ENCODE measurements at regions not wholly inside any gene's neighbourhood (a gene's known extent, or its start where the extent isn't known, plus 50 kb on each side); places are given as distances from the start of the nearest gene placed in this dataset.

- intact Hi-C loops (cut with DNase I; ENCODE audit: low total_unique reads): no loop called here
- WGBS, 5 donors: 58 to 82% (median 63%) methylated on average over 2 of the region's 2 CpGs
- H3K27me3 ChIP-seq: no peaks in the 10 kb centered on the region
- no peak overlapping the region for H3K27ac ChIP-seq
- no peak for DNase-seq
- H3K36me3 ChIP-seq: no peaks in the 10 kb centered on the region
- no peaks in the 10 kb centered on the region for H3K9me3 ChIP-seq
- peaks cover 0 to 15% (median 3%) of the 10 kb centered on the region in 4 donors for H3K4me1 ChIP-seq
- TF ChIP-seq POLR2AphosphoS5 (IDR thresholded peaks at IDR 0.05) (no peak), POLR2A (IDR thresholded peaks at IDR 0.05) (no peak), EP300 (IDR thresholded peaks at IDR 0.05) (no peak)
- TF ChIP-seq, protein P1, sequence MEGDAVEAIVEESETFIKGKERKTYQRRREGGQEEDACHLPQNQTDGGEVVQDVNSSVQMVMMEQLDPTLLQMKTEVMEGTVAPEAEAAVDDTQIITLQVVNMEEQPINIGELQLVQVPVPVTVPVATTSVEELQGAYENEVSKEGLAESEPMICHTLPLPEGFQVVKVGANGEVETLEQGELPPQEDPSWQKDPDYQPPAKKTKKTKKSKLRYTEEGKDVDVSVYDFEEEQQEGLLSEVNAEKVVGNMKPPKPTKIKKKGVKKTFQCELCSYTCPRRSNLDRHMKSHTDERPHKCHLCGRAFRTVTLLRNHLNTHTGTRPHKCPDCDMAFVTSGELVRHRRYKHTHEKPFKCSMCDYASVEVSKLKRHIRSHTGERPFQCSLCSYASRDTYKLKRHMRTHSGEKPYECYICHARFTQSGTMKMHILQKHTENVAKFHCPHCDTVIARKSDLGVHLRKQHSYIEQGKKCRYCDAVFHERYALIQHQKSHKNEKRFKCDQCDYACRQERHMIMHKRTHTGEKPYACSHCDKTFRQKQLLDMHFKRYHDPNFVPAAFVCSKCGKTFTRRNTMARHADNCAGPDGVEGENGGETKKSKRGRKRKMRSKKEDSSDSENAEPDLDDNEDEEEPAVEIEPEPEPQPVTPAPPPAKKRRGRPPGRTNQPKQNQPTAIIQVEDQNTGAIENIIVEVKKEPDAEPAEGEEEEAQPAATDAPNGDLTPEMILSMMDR (IDR thresholded peaks at IDR 0.05): no peak
- H3K4me3 ChIP-seq: no peak overlapping the region
These were observed 1045.9 kb upstream of the CDH8 start for GRCh38 chr16:63082101-63082500.

GRCh38 chr16:63080746-63081145, 1044.5 kb upstream of the CDH8 start:
- peaks cover 0 to 15% (median 3%) of the 10 kb centered on the region in 4 donors for H3K4me1 ChIP-seq
- H3K27me3 ChIP-seq: no peaks in the 10 kb centered on the region
- intact Hi-C loops (cut with DNase I; ENCODE audit: low total_unique reads): no loop called here
- peak; percentile 27 to 41 for DNase-seq
- no peaks in the 10 kb centered on the region for H3K9me3 ChIP-seq
- H3K27ac ChIP-seq: no peak overlapping the region
- no peak overlapping the region for H3K4me3 ChIP-seq
- no peaks in the 10 kb centered on the region for H3K36me3 ChIP-seq
- TF ChIP-seq EP300 (IDR thresholded peaks at IDR 0.05) (no peak), POLR2AphosphoS5 (IDR thresholded peaks at IDR 0.05) (peak in 2 of 3 donors; percentile 48 to 52)
- 17 to 36% (median 29%) methylated on average over 1 of the region's 1 CpG for WGBS, 5 donors

DNA sequence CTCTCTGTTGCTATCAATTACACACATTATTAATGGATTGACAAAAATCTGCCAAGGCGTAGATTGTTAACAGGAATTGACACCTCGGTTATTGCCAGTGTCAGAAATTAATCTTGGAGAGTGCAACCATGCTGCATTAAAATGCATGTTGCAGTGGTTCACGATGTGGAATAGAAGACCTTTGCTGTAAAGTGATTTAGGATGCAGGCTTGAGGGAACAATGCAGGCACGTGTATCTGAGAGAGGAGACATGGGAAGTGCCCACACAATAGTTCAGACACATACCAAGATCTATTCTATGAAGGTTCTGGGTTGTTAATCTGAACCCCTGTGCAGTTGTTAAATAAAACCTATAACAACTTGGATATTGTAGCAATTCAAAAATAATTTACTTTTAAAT, 1032.8 kb upstream of the CDH8 start:
- 48 to 67% (median 55%) methylated on average over 4 of the region's 4 CpGs for WGBS, 5 donors
- intact Hi-C loops (cut with DNase I; ENCODE audit: low total_unique reads): no loop called here
- Histone ChIP-seq H3K4me3 (no peak overlapping the region), H3K36me3 (no peaks in the 10 kb centered on the region), H3K9me3 (no peaks in the 10 kb centered on the region), H3K4me1 (no peaks in the 10 kb centered on the region), H3K27me3 (no peaks in the 10 kb centered on the region), H3K27ac (no peak overlapping the region)
- TF ChIP-seq EP300 (IDR thresholded peaks at IDR 0.05) (no peak), POLR2AphosphoS5 (IDR thresholded peaks at IDR 0.05) (no peak), POLR2A (IDR thresholded peaks at IDR 0.05) (no peak)
- TF ChIP-seq, protein P1 (IDR thresholded peaks at IDR 0.05): no peak
- DNase-seq: no peak

DNA sequence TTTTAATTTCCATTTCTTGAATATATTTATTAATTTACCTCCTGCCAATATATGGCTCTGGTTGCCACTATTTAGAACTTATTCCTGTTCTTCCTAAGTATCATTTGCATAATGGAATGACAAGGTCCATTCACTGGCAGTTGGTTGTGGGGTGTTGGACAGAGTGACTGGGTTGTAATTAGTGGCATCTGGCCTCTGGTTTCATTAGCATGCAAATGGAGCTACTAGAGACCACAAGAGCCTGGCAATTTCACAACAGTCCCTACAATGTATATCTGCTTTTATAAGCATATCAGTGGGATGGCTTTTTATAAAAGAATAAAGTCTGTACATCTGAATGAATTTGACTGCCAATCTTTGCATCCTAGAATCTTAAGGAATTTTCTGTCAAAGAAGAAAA, 1030.9 kb upstream of the CDH8 start:
- Histone ChIP-seq H3K4me3 (no peak overlapping the region), H3K9me3 (no peaks in the 10 kb centered on the region), H3K4me1 (no peaks in the 10 kb centered on the region), H3K36me3 (no peaks in the 10 kb centered on the region), H3K27ac (no peak overlapping the region), H3K27me3 (no peaks in the 10 kb centered on the region)
- no peak for DNase-seq
- intact Hi-C loops (cut with DNase I; ENCODE audit: low total_unique reads): no loop called here
- TF ChIP-seq POLR2A (IDR thresholded peaks at IDR 0.05): no peak
- TF ChIP-seq, protein P1 (IDR thresholded peaks at IDR 0.05): no peak
- TF ChIP-seq POLR2AphosphoS5 (IDR thresholded peaks at IDR 0.05): no peak
- no peak for TF ChIP-seq EP300 (IDR thresholded peaks at IDR 0.05)

DNA sequence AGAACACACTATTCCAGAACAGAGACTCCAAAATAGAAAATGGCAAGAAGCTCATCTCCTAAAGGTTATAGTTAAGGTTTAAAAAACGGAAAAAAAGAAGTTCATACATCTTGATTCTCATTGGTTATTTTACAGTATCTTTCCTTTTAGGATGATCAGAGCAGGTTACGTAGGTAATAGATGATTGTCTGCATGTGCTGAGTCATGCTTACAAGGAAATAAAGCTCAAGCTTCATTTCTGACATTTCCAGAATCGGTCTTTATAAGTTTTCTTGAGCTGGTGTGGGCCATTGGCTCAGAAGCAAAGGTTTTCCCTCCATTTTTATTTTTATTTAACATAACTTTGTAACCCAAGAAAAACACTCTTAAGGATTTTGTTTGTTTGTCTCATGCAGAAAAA, 1030.3 kb upstream of the CDH8 start:
- Histone ChIP-seq H3K9me3 (no peaks in the 10 kb centered on the region), H3K27me3 (no peaks in the 10 kb centered on the region), H3K4me3 (no peak overlapping the region), H3K27ac (no peak overlapping the region), H3K4me1 (no peaks in the 10 kb centered on the region), H3K36me3 (no peaks in the 10 kb centered on the region)
- intact Hi-C loops (cut with DNase I; ENCODE audit: low total_unique reads): no loop called here
- WGBS, 5 donors: 71 to 76% (median 75%) methylated on average over 3 of the region's 3 CpGs
- no peak for DNase-seq
- TF ChIP-seq POLR2AphosphoS5 (IDR thresholded peaks at IDR 0.05) (no peak), EP300 (IDR thresholded peaks at IDR 0.05) (no peak), POLR2A (IDR thresholded peaks at IDR 0.05) (no peak)
- TF ChIP-seq, protein P1 (IDR thresholded peaks at IDR 0.05): no peak

All from stomach (tissue), 8 donors.